GM23338 (cell line): ENCODE measurements at regions not wholly inside any gene's neighbourhood (a gene's known extent, or its start where the extent isn't known, plus 50 kb on each side); places are given as distances from the start of the nearest gene placed in this dataset.

Experiments used
- ATAC-seq: fragments of 200-7000 bp; cut with Tn5 transposase; 3 replicates; pipeline ENCODE4 v1.9.1; 2020
- DNase-seq: peaks from one replicate; pipeline ENCODE4 v3.0.0-alpha.2; 2015; ENCODE audit warnings: low spot score
- H2AFZ ChIP-seq: fragments of 200-600 bp; sonication (generic); 2 replicates; pipeline ENCODE4 v1.8.0; 2016; ENCODE audit warnings: antibody characterized with exemption, mild to moderate bottlenecking, moderate library complexity
- H3F3A ChIP-seq: fragments of 200-600 bp; sonication (generic); replicated peaks from 2 replicates; pipeline ENCODE4 v1.8.0; 2017; ENCODE audit warnings: antibody characterized with exemption, mixed run types, low read depth
- H3K27ac ChIP-seq: fragments of 200-600 bp; sonication (generic); 2 replicates; pipeline ENCODE4 v1.6.1; 2016; ENCODE audit warnings: low read depth
- H3K27me3 ChIP-seq: fragments of 200-600 bp; sonication (generic); 2 replicates; pipeline ENCODE4 v1.8.0; 2016; ENCODE audit warnings: mild to moderate bottlenecking, mixed run types, moderate library complexity; ENCODE audit not compliant: insufficient read depth
- H3K36me3 ChIP-seq: fragments of 200-600 bp; sonication (generic); 2 replicates; pipeline ENCODE4 v1.8.0; 2016; ENCODE audit warnings: mild to moderate bottlenecking; ENCODE audit not compliant: insufficient read depth
- H3K4me1 ChIP-seq: fragments of 200-600 bp; sonication (generic); 2 replicates; pipeline ENCODE4 v1.8.0; 2016; ENCODE audit warnings: mild to moderate bottlenecking, moderate library complexity; ENCODE audit not compliant: insufficient read depth
- H3K4me2 ChIP-seq: fragments of 200-600 bp; sonication (generic); 2 replicates; pipeline ENCODE4 v1.7.1; 2017; ENCODE audit warnings: mixed run types
- H3K4me3 ChIP-seq: fragments of 200-600 bp; sonication (generic); 2 replicates; pipeline ENCODE4 v1.6.1; 2016; ENCODE audit warnings: mixed run types
- H3K79me2 ChIP-seq: fragments of 200-600 bp; sonication (generic); replicated peaks from 2 replicates; pipeline ENCODE4 v1.8.0; 2017; ENCODE audit warnings: mild to moderate bottlenecking; ENCODE audit not compliant: insufficient read depth
- H3K9me2 ChIP-seq: fragments of 200-600 bp; sonication (generic); 2 replicates; pipeline ENCODE4 v1.8.0; 2017; ENCODE audit not compliant: insufficient read depth
- H4K20me1 ChIP-seq: fragments of 200-600 bp; sonication (generic); replicated peaks from 2 replicates; pipeline ENCODE4 v1.8.0; 2017; ENCODE audit warnings: mild to moderate bottlenecking; ENCODE audit not compliant: insufficient read depth
- H3K27ac Mint-ChIP-seq: 2 replicates; pipeline ENCODE4 v1.8.0; 2020; ENCODE audit warnings: inconsistent platforms, mild to moderate bottlenecking, moderate library complexity, mixed read lengths
- H3K27me3 Mint-ChIP-seq: 3 replicates; pipeline ENCODE4 v1.8.0; 2022; ENCODE audit warnings: low read depth, mild to moderate bottlenecking, moderate library complexity, mixed read lengths, inconsistent platforms; ENCODE audit not compliant: insufficient read depth, poor library complexity
- H3K36me3 Mint-ChIP-seq: 3 replicates; pipeline ENCODE4 v1.8.0; 2021; ENCODE audit warnings: low read depth, mild to moderate bottlenecking, inconsistent platforms, moderate library complexity, mixed read lengths
- H3K4me1 Mint-ChIP-seq: 3 replicates; pipeline ENCODE4 v1.8.0; 2020; ENCODE audit warnings: mild to moderate bottlenecking, inconsistent platforms, mixed read lengths
- H3K4me3 Mint-ChIP-seq: 3 replicates; pipeline ENCODE4 v1.8.0; 2021; ENCODE audit warnings: moderate library complexity, mild to moderate bottlenecking, inconsistent platforms, mixed read lengths
- H3K9me3 Mint-ChIP-seq: 3 replicates; pipeline ENCODE4 v1.8.0; 2020; ENCODE audit warnings: moderate library complexity, mild to moderate bottlenecking, inconsistent platforms, mixed read lengths
- CREB1 ChIP-seq: fragments of 250-450 bp; sonication (Bioruptor Pico); IDR thresholded peaks from 2 replicates; pipeline ENCODE4 v1.5.0; 2020; ENCODE audit warnings: low read depth, mild to moderate bottlenecking, moderate library complexity
- ETS1 ChIP-seq: IDR thresholded peaks from 2 replicates; pipeline ENCODE4 v1.6.1; 2016; ENCODE audit warnings: antibody characterized with exemption
- EZH2 ChIP-seq: fragments of 200-600 bp; sonication (generic); IDR thresholded peaks from one replicate; pipeline ENCODE4 v1.8.0; 2017; ENCODE audit warnings: antibody characterized with exemption, mild to moderate bottlenecking, low read depth; ENCODE audit not compliant: unreplicated experiment
- EZH2phosphoT487 ChIP-seq: fragments of 200-600 bp; sonication (generic); IDR thresholded peaks from one replicate; pipeline ENCODE4 v1.8.1; 2018; ENCODE audit warnings: antibody characterized with exemption; ENCODE audit not compliant: unreplicated experiment
- JUNB ChIP-seq: IDR thresholded peaks from one replicate; pipeline ENCODE4 v1.6.1; 2016; ENCODE audit warnings: antibody characterized with exemption; ENCODE audit not compliant: unreplicated experiment
- NANOG ChIP-seq: IDR thresholded peaks from 2 replicates; pipeline ENCODE4 v1.6.1; 2016; ENCODE audit warnings: antibody characterized with exemption, borderline replicate concordance
- POLR2AphosphoS5 ChIP-seq: IDR thresholded peaks from 2 replicates; pipeline ENCODE4 v1.6.1; 2016; ENCODE audit warnings: antibody characterized with exemption, low read depth
- REST ChIP-seq: IDR thresholded peaks from one replicate; pipeline ENCODE4 v1.6.1; 2018; ENCODE audit warnings: antibody characterized with exemption; ENCODE audit not compliant: unreplicated experiment
- STAT1 ChIP-seq: IDR thresholded peaks from one replicate; pipeline ENCODE4 v1.6.1; 2016; ENCODE audit warnings: antibody characterized with exemption; ENCODE audit not compliant: unreplicated experiment
- ZNF114 ChIP-seq: fragments of 250-450 bp; sonication (Bioruptor Pico); IDR thresholded peaks from 2 replicates; pipeline ENCODE4 v1.5.0; 2020; ENCODE audit warnings: mild to moderate bottlenecking, moderate library complexity
- ZNF331 ChIP-seq: fragments of 250-450 bp; sonication (Bioruptor Pico); IDR thresholded peaks from 2 replicates; pipeline ENCODE4 v1.5.0; 2020; ENCODE audit warnings: low read depth, mild to moderate bottlenecking, moderate library complexity
- TF ChIP-seq, protein P1 (sequence below), 2 experiments: fragments of 200-600 bp in 1 of 2; sonication (generic) in 1 of 2; conservative IDR thresholded peaks; 2 replicates each; pipeline versions ENCODE4 v1.5.1 to v1.6.1; 2016 to 2017; ENCODE audit warnings: antibody characterized with exemption in 2 of 2, low read depth in 2 of 2, mild to moderate bottlenecking in 2 of 2, moderate library complexity in 1 of 2

GRCh38 chr10:133019651-133020050 lies 68.1 kb upstream of the ADGRA1 start:
- no peak overlapping the region for H3K4me3 Mint-ChIP-seq
- Histone ChIP-seq H3K27ac (no peak overlapping the region), H4K20me1 (no peaks in the 10 kb centered on the region), H3K79me2 (no peaks in the 10 kb centered on the region), H3K4me3 (no peak overlapping the region), H3F3A (no peaks in the 10 kb centered on the region), H2AFZ (no peak overlapping the region), H3K9me2 (no peaks in the 10 kb centered on the region), H3K36me3 (no peaks in the 10 kb centered on the region), H3K4me2 (no peak overlapping the region), H3K27me3 (no peaks in the 10 kb centered on the region), H3K4me1 (0 out of 2 replicates have a peak, but pooled peaks cover 4% of the 10 kb centered on the region)
- H3K9me3 Mint-ChIP-seq, result no peaks in the 10 kb centered on the region
- no peak for DNase-seq
- H3K36me3 Mint-ChIP-seq, result no peaks in the 10 kb centered on the region
- no peak for TF ChIP-seq NANOG
- ATAC-seq, result no peak
- peaks cover 7% of the 10 kb centered on the region for H3K4me1 Mint-ChIP-seq
- peaks cover 18% of the 10 kb centered on the region for H3K27me3 Mint-ChIP-seq
- H3K27ac Mint-ChIP-seq, result no peak overlapping the region

DNA sequence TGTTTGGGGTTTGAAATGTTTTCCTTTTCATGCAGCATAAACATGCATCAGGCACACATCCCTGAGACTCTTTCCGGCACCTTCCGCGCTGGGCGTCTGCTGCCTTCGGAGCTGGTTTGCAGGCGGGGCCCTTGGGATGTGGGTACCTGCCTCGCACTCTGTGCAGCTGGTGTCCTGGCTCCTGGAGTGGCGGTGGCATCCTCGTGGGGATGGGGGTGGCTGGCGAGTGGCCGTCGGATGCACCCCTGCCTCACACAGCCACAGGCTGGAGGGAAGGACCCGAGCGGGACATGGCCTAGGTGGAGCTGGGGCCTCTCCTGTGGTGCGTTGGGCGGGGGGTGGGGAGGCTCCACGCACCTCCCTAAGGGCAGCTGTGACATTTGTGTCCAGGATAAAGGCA lies 68.5 kb upstream of the ADGRA1 start:
- Histone ChIP-seq H3K4me2 (no peak overlapping the region), H3K79me2 (no peaks in the 10 kb centered on the region), H3K9me2 (no peaks in the 10 kb centered on the region), H4K20me1 (no peaks in the 10 kb centered on the region), H3K27ac (no peak overlapping the region), H3K4me1 (0 out of 2 replicates have a peak, but pooled peaks cover under 1% of the 10 kb centered on the region), H3K27me3 (no peaks in the 10 kb centered on the region), H3K36me3 (no peaks in the 10 kb centered on the region), H3K4me3 (no peak overlapping the region), H3F3A (no peaks in the 10 kb centered on the region), H2AFZ (no peak overlapping the region)
- Mint-ChIP-seq H3K4me3 (no peak overlapping the region), H3K27ac (no peak overlapping the region), H3K9me3 (no peaks in the 10 kb centered on the region), H3K36me3 (no peaks in the 10 kb centered on the region), H3K4me1 (peaks cover 2% of the 10 kb centered on the region), H3K27me3 (peaks cover 13% of the 10 kb centered on the region)
- ATAC-seq (no peak), DNase-seq (no peak)
- TF ChIP-seq ZNF114 (CRISPR knock-in tag) (no peak), POLR2AphosphoS5 (no peak), REST (no peak), CREB1 (CRISPR knock-in tag) (no peak), ETS1 (no peak), NANOG (no peak), ZNF331 (CRISPR knock-in tag) (no peak), EZH2phosphoT487 (no peak), JUNB (no peak), EZH2 (no peak), STAT1 (no peak)
- TF ChIP-seq, protein P1, sequence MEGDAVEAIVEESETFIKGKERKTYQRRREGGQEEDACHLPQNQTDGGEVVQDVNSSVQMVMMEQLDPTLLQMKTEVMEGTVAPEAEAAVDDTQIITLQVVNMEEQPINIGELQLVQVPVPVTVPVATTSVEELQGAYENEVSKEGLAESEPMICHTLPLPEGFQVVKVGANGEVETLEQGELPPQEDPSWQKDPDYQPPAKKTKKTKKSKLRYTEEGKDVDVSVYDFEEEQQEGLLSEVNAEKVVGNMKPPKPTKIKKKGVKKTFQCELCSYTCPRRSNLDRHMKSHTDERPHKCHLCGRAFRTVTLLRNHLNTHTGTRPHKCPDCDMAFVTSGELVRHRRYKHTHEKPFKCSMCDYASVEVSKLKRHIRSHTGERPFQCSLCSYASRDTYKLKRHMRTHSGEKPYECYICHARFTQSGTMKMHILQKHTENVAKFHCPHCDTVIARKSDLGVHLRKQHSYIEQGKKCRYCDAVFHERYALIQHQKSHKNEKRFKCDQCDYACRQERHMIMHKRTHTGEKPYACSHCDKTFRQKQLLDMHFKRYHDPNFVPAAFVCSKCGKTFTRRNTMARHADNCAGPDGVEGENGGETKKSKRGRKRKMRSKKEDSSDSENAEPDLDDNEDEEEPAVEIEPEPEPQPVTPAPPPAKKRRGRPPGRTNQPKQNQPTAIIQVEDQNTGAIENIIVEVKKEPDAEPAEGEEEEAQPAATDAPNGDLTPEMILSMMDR (conservative IDR thresholded peaks at IDR 0.05; ENCODE audit: low read depth in 2 of 2), result no peak
